SK-N-MC (cell line): ENCODE measurements at regions not wholly inside any gene's neighbourhood (a gene's known extent, or its start where the extent isn't known, plus 50 kb on each side); places are given as distances from the start of the nearest gene placed in this dataset.

ENCODE experiments used
- EZH2 ChIP-seq: fragments of 200-600 bp; sonication (generic); IDR thresholded peaks from one replicate; pipeline ENCODE4 v1.6.1; 2017; ENCODE audit warnings: antibody characterized with exemption
- POLR2AphosphoS5 ChIP-seq: IDR thresholded peaks from 2 replicates; pipeline ENCODE4 v1.6.1; 2012; ENCODE audit warnings: mild to moderate bottlenecking, low read depth, low read length, borderline replicate concordance

GRCh38 chr9:115403753-115404152 lies 285.8 kb upstream of the TNC start:
- TF ChIP-seq EZH2 (no peak), POLR2AphosphoS5 (no peak)
